A673 (cell line): ENCODE measurements at regions not wholly inside any gene's neighbourhood (a gene's known extent, or its start where the extent isn't known, plus 50 kb on each side); places are given as distances from the start of the nearest gene placed in this dataset.

Source experiments
- CTCF ChIP-seq: fragments of 300-800, 200-600 bp; sonication (generic); conservative IDR thresholded peaks from 2 replicates; pipeline ENCODE4 v1.5.1; 2017; ENCODE audit warnings: low read depth, mild to moderate bottlenecking, antibody characterized with exemption, low read length, moderate library complexity, mixed read lengths
- EZH2 ChIP-seq: fragments of 200-600 bp; sonication (generic); IDR thresholded peaks from 2 replicates; pipeline ENCODE4 v1.6.1; 2017; ENCODE audit warnings: borderline replicate concordance, low read depth, mild to moderate bottlenecking, mixed read lengths, antibody characterized with exemption, low read length; ENCODE audit not compliant: poor library complexity, severe bottlenecking

- TF ChIP-seq CTCF (no peak), EZH2 (no peak)
These were observed 69.8 kb upstream of the RGS18 start for GRCh38 chr1:192088496-192088895.
